GM18498 (cell line): ENCODE measurements at regions not wholly inside any gene's neighbourhood (a gene's known extent, or its start where the extent isn't known, plus 50 kb on each side); places are given as distances from the start of the nearest gene placed in this dataset.
"Not testable (repeated sequence)": the region's sequence is repeated elsewhere in the genome, so short reads cannot be mapped to it uniquely, and the experiment has no call there.

ENCODE experiments used
- ATAC-seq: cut with Tn5 transposase; IDR thresholded peaks from one replicate; pipeline ENCODE4 v1.9.1; 2021; ENCODE audit warnings: mild to moderate bottlenecking, moderate library complexity; ENCODE audit not compliant: unreplicated experiment

GRCh38 chr9:115443890-115444289 is 325.9 kb upstream of the TNC start:
- ATAC-seq = no peak

- no peak for ATAC-seq
Observed at GRCh38 chr9:115444959-115445358, 327.0 kb upstream of the TNC start.

- ATAC-seq = no peak
Observed at GRCh38 chr9:115445655-115446054, 327.7 kb upstream of the TNC start.

GRCh38 chr9:115456515-115456914 is 338.6 kb upstream of the TNC start:
- no peak for ATAC-seq

- no peak for ATAC-seq
Observed at GRCh38 chr9:115461280-115461679, 343.3 kb upstream of the TNC start.

- ATAC-seq = no peak
Observed at GRCh38 chr9:115462623-115463022, 344.7 kb upstream of the TNC start.

GRCh38 chr9:115466756-115467155 is 348.8 kb upstream of the TNC start:
- ATAC-seq = no peak

GRCh38 chr9:115469841-115470240 is 351.9 kb upstream of the TNC start:
- ATAC-seq = no peak

GRCh38 chr9:115473032-115473431 is 355.1 kb upstream of the TNC start:
- ATAC-seq = not testable (repeated sequence)

- no peak for ATAC-seq
Observed at GRCh38 chr9:115481769-115482168, 363.8 kb upstream of the TNC start.

GRCh38 chr9:115482747-115483146 is 364.8 kb upstream of the TNC start:
- no peak for ATAC-seq

- ATAC-seq = no peak
Observed at GRCh38 chr9:115492869-115493268, 374.9 kb upstream of the TNC start.

GRCh38 chr9:115494393-115494792 is 376.4 kb upstream of the TNC start:
- ATAC-seq = no peak

- no peak for ATAC-seq
Observed at GRCh38 chr9:115495052-115495635, 377.2 kb upstream of the TNC start.

- ATAC-seq = no peak
Observed at GRCh38 chr9:115495836-115496235, 377.9 kb upstream of the TNC start.

GRCh38 chr9:115498303-115498702 is 380.3 kb upstream of the TNC start:
- no peak for ATAC-seq

- no peak for ATAC-seq
Observed at GRCh38 chr9:115507148-115507547, 389.2 kb upstream of the TNC start.

- no peak for ATAC-seq
Observed at GRCh38 chr9:115513148-115513547, 395.2 kb upstream of the TNC start.

GRCh38 chr9:115514454-115514853 is 396.5 kb upstream of the TNC start:
- ATAC-seq = no peak

GRCh38 chr9:115517335-115518075 is 399.5 kb upstream of the TNC start:
- no peak for ATAC-seq

GRCh38 chr9:115520646-115521045 is 402.7 kb upstream of the TNC start:
- ATAC-seq = no peak

- no peak for ATAC-seq
Observed at GRCh38 chr9:115522912-115523311, 405.0 kb upstream of the TNC start.
